BJ (cell line): ENCODE measurements at regions not wholly inside any gene's neighbourhood (a gene's known extent, or its start where the extent isn't known, plus 50 kb on each side); places are given as distances from the start of the nearest gene placed in this dataset.

ENCODE experiments used
- CTCF ChIA-PET: fragments of 350-600 bp; formaldehyde crosslinking; extraction: SDS; loops from one replicate; lab custom pipeline; 2021; ENCODE audit warnings: antibody characterized with exemption, inconsistent platforms; lab: Yijun Ruan, JAX
- POLR2A ChIA-PET: fragments of 300-600 bp; sonication (Branson Sonifier 250); formaldehyde crosslinking; extraction: SDS; loops from one replicate; lab custom pipeline; 2021; ENCODE audit warnings: antibody characterized with exemption; lab: Charles Lee
- DNase-seq: peaks from one replicate; pipeline ENCODE4 v3.0.0-alpha.2; 2011; ENCODE audit warnings: low read depth
- H3K27me3 ChIP-seq: 2 replicates; pipeline ENCODE4 v1.6.0; 2011; ENCODE audit warnings: low read length; ENCODE audit not compliant: control insufficient read depth, insufficient read depth
- H3K36me3 ChIP-seq: 2 replicates; pipeline ENCODE4 v1.5.1; 2011; ENCODE audit warnings: low read length; ENCODE audit not compliant: control insufficient read depth, insufficient read depth
- H3K4me3 ChIP-seq: 2 replicates; pipeline ENCODE4 v1.5.1; 2011; ENCODE audit warnings: low read depth, mild to moderate bottlenecking, control low read depth, low read length
- CTCF ChIP-seq: IDR thresholded peaks from 2 replicates; pipeline ENCODE4 v1.5.1; 2011; ENCODE audit warnings: low read depth, mild to moderate bottlenecking, control low read depth, inconsistent platforms, low read length, moderate library complexity; ENCODE audit not compliant: insufficient read depth

- Histone ChIP-seq H3K4me3 (no peak overlapping the region), H3K36me3 (no peaks in the 10 kb centered on the region), H3K27me3 (no peaks in the 10 kb centered on the region; the same call in 1 of the 2 replicates)
- DNase-seq, result no peak
- ChIA-PET CTCF (interaction anchor here (1.6 kb wide), 1 partner anchor 24 kb away, joined by 5 read pairs; no protein-coding TSS in a partner anchor), POLR2A (no interaction called here)
- no peak for TF ChIP-seq CTCF
Observed at GRCh38 chr1:209461168-209461567, 122.3 kb upstream of the CAMK1G start.

- no peak for DNase-seq
- ChIA-PET CTCF (interaction anchor here (1.6 kb wide), 1 partner anchor 26 kb away, joined by 5 read pairs; no protein-coding TSS in a partner anchor), POLR2A (no interaction called here)
- Histone ChIP-seq H3K4me3 (no peak overlapping the region), H3K36me3 (no peaks in the 10 kb centered on the region), H3K27me3 (no peaks in the 10 kb centered on the region; the same call in 1 of the 2 replicates)
- no peak for TF ChIP-seq CTCF
Observed at GRCh38 chr1:209462433-209462832, 121.1 kb upstream of the CAMK1G start.

- ChIA-PET POLR2A (no interaction called here), CTCF (interaction anchor here (1.2 kb wide), 1 partner anchor 228 kb away, joined by 3 read pairs; no protein-coding TSS in a partner anchor)
- H3K27me3 ChIP-seq, result no peaks in the 10 kb centered on the region
- no peak overlapping the region for H3K4me3 ChIP-seq
- DNase-seq, result no peak
- no peaks in the 10 kb centered on the region for H3K36me3 ChIP-seq
- no peak for TF ChIP-seq CTCF
Observed at GRCh38 chr1:209463441-209463840, 120.1 kb upstream of the CAMK1G start.

GRCh38 chr1:209473025-209473424 lies 110.5 kb upstream of the CAMK1G start:
- no peak for DNase-seq
- ChIA-PET POLR2A (no interaction called here), CTCF (no interaction called here)
- H3K36me3 ChIP-seq, result no peaks in the 10 kb centered on the region
- no peaks in the 10 kb centered on the region for H3K27me3 ChIP-seq
- no peak for TF ChIP-seq CTCF
- H3K4me3 ChIP-seq, result no peak overlapping the region

- ChIA-PET POLR2A (no interaction called here), CTCF (no interaction called here)
- no peaks in the 10 kb centered on the region for H3K27me3 ChIP-seq
- no peaks in the 10 kb centered on the region for H3K36me3 ChIP-seq
- TF ChIP-seq CTCF, result no peak
- DNase-seq, result no peak
- H3K4me3 ChIP-seq, result no peak overlapping the region
Observed at GRCh38 chr1:209480345-209480744, 103.2 kb upstream of the CAMK1G start.
